Right hindlimb (tissue), 1 donor: ENCODE measurements at regions not wholly inside any gene's neighbourhood (a gene's known extent, or its start where the extent isn't known, plus 50 kb on each side); places are given as distances from the start of the nearest gene placed in this dataset.
"Not testable (repeated sequence)": the region's sequence is repeated elsewhere in the genome, so short reads cannot be mapped to it uniquely, and the experiment has no call there.

Experiments used
- DNase-seq: peaks from one replicate; pipeline ENCODE4 v3.0.0-alpha.2; 2018

GRCh38 chr5:3186156-3186555, 409.5 kb upstream of the IRX1 start:
- DNase-seq, result no peak

- DNase-seq, result no peak
These were observed 410.1 kb upstream of the IRX1 start for GRCh38 chr5:3185488-3185887.

GRCh38 chr5:3182133-3182876, 413.3 kb upstream of the IRX1 start:
- DNase-seq, result no peak

- DNase-seq, result no peak
These were observed 414.0 kb upstream of the IRX1 start for GRCh38 chr5:3181671-3182070.

- DNase-seq, result no peak
These were observed 415.0 kb upstream of the IRX1 start for GRCh38 chr5:3180636-3181035.

GRCh38 chr5:3179220-3179619, 416.4 kb upstream of the IRX1 start:
- DNase-seq, result no peak

- DNase-seq, result no peak
These were observed 418.3 kb upstream of the IRX1 start for GRCh38 chr5:3177338-3177737.

- DNase-seq, result no peak
These were observed 420.2 kb upstream of the IRX1 start for GRCh38 chr5:3175416-3175815.

GRCh38 chr5:3167473-3167872, 416.0 kb upstream of the IRX2 start:
- DNase-seq, result no peak

GRCh38 chr5:3163626-3164025, 412.1 kb upstream of the IRX2 start:
- no peak for DNase-seq

GRCh38 chr5:3161672-3162071, 410.2 kb upstream of the IRX2 start:
- no peak for DNase-seq

- DNase-seq, result no peak
These were observed 405.7 kb upstream of the IRX2 start for GRCh38 chr5:3157214-3157613.

GRCh38 chr5:3155717-3156116, 404.2 kb upstream of the IRX2 start:
- DNase-seq, result no peak

- DNase-seq, result peak; percentile 50
These were observed 403.6 kb upstream of the IRX2 start for GRCh38 chr5:3155046-3155445.

- DNase-seq, result no peak
These were observed 402.4 kb upstream of the IRX2 start for GRCh38 chr5:3153906-3154305.

GRCh38 chr5:3153226-3153858, 401.9 kb upstream of the IRX2 start:
- no peak for DNase-seq

GRCh38 chr5:3149899-3150298, 398.4 kb upstream of the IRX2 start:
- no peak for DNase-seq

GRCh38 chr5:3147405-3147804, 395.9 kb upstream of the IRX2 start:
- not testable (repeated sequence) for DNase-seq

- DNase-seq, result no peak
These were observed 394.2 kb upstream of the IRX2 start for GRCh38 chr5:3145641-3146040.

GRCh38 chr5:3143382-3143781, 391.9 kb upstream of the IRX2 start:
- DNase-seq, result no peak

- no peak for DNase-seq
These were observed 391.0 kb upstream of the IRX2 start for GRCh38 chr5:3142261-3143027.

GRCh38 chr5:3140117-3140516, 388.6 kb upstream of the IRX2 start:
- no peak for DNase-seq

- peak; percentile 50 for DNase-seq
These were observed 388.0 kb upstream of the IRX2 start for GRCh38 chr5:3139499-3139931.

- no peak for DNase-seq
These were observed 379.7 kb upstream of the IRX2 start for GRCh38 chr5:3131161-3131560.
